Limb (tissue), 2 donors: ENCODE measurements at regions not wholly inside any gene's neighbourhood (a gene's known extent, or its start where the extent isn't known, plus 50 kb on each side); places are given as distances from the start of the nearest gene placed in this dataset.
"Not testable (repeated sequence)": the region's sequence is repeated elsewhere in the genome, so short reads cannot be mapped to it uniquely, and the experiment has no call there.

Source experiments
- DNase-seq, 2 donors: peaks; one replicate each; pipeline ENCODE4 v3.0.0-alpha.2; 2016; ENCODE audit errors: extremely low spot score in 2 of 2

DNA sequence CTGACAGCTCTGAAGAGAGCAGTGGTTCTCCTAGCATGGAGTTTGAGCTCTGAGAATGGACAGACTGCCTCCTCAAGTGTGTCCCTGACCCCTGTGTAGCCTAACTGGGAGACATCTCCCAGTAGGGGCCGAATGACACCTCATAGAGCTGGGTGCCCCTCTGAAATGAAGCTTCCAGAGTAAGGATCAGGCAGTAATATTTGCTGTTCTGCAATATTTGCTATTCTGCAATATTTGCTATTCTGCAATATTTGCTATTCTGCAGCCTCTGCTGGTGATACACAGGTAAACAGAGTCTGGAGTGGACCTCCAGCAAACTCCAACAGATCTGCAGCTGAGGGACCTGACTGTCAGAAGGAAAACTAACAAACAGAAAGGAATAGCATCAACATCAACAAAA is 105.5 kb downstream of the BUD13 start:
- not testable (repeated sequence) for DNase-seq

- not testable (repeated sequence) for DNase-seq
Observed at GRCh38 chr11:116666673-116667249, 106.0 kb downstream of the BUD13 start.

GRCh38 chr11:116665523-116665922 is 107.3 kb downstream of the BUD13 start:
- no peak for DNase-seq

DNA sequence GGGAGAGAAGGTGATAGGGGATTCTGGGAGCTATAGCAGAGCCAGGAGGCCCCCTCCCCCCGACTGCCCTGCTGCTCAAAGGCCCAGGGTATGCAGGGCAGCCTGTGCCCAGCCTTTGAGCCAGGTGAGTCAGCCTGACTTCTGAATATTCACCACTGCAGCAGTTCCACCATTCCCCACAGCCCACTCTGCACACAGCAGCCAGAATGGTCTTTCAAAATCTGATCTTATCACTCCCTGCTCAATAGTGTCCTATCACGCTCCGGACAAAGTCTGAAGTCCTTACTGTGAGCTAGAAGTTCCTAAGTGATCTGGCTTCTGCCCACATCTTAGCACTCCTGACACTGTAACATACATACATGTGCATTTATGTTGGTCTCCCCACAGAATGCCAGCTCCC is 111.7 kb downstream of the BUD13 start:
- no peak for DNase-seq

DNA sequence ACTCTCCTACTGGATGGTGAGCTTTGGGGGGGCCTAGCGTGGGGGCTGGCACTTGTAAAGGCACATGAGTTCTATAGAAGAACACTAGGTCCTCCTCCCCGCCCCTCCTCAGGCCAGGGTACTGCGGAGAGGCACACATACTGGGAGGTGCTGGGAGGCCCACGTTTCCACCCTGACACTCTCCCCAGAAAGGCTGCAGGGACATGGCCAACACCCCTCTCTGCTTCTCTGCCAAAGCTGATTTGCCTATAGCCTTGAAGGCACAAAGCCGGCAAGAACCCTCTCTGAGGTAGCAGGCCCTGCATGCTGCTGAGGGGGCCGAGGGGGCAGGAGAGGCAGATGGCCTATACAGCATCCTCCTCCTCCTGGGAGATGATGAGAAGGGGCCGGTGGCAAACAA is 112.8 kb downstream of the BUD13 start:
- DNase-seq: no peak

DNA sequence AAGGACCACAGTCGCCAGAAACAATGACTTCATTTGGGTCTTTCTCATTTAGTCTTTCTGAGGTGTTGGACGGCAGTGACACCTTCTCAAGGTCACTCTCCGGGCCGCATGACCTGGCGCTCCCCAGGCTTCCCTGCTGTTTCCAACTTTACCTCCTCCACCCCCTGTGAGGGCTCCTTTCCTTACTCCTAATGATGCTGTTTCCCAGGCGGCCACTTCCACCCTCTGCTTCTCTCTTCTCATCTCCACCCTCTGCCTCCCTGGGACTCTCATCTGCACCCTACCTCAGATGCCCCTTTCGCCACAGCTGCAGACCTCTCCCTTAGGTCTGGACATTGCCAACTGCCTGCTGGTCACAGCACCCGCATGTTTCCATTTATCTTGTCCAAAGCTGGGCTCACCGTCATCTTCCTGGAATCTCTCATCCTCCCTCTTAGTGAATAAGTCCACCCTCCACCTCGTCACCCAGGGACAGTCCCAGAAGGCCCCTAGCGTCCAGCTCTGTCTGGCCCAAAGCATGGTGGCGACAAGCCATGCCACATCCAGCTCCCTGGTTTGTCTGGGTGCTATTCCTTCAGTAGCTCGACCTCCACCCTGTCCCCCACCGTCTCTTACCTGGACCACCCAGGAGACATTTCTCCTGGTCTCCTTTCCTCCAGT is 113.8 kb downstream of the BUD13 start:
- no peak for DNase-seq

GRCh38 chr11:116657842-116658825 is 114.7 kb downstream of the BUD13 start:
- DNase-seq: no peak

- DNase-seq: no peak
Observed at GRCh38 chr11:116656011-116656410, 116.8 kb downstream of the BUD13 start.

GRCh38 chr11:116654526-116654925 is 118.3 kb downstream of the BUD13 start:
- DNase-seq: no peak

- DNase-seq: no peak
Observed at GRCh38 chr11:116653206-116653605, 119.6 kb downstream of the BUD13 start.

- DNase-seq: no peak
Observed at GRCh38 chr11:116651737-116652237, 121.0 kb downstream of the BUD13 start.

GRCh38 chr11:116651098-116651736 is 121.6 kb downstream of the BUD13 start:
- DNase-seq: no peak

- DNase-seq: no peak
Observed at GRCh38 chr11:116650052-116650451, 122.7 kb downstream of the BUD13 start.

GRCh38 chr11:116649268-116649667 is 123.5 kb downstream of the BUD13 start:
- no peak for DNase-seq

GRCh38 chr11:116648247-116649174 is 124.3 kb downstream of the BUD13 start:
- no peak for DNase-seq

DNA sequence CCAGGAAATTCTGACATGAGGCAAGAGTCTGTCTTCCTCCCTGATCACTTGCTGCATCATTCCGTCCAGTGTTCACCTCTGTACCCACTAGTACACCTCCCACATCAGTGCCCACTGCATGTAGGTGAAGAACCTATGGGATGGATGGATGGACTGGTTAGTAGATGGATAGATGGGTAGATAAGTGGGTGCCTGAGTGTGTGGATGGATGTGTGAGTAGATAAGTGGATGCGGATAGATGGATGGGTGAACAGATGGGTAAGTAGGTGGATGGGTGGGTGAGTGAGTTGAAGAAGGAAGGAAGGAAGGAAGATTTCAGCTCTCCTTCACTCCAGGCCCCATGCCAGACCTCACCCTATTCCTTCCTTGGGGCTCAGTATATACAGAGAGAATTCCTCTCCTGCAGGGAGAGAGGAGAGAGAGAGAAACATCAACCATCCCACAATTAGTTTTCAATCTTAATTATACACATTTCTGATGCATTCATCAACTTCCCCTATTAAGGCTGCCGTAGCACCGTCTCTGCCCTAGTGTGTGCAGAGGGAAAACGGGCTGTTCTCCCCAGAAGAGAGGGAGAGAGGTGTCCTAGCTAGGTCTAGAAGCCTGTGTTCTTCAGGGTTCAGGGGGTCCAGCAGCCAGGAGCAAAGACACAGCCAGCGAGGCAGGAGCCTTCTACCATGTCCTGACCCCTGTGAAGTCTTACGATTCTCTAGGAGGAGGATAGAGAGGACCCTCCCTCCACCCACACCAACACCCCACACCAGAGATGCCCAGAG is 125.3 kb downstream of the BUD13 start:
- no peak for DNase-seq

GRCh38 chr11:116646191-116646590 is 126.6 kb downstream of the BUD13 start:
- no peak for DNase-seq

- no peak for DNase-seq
Observed at GRCh38 chr11:116644941-116645305, 127.9 kb downstream of the BUD13 start.

DNA sequence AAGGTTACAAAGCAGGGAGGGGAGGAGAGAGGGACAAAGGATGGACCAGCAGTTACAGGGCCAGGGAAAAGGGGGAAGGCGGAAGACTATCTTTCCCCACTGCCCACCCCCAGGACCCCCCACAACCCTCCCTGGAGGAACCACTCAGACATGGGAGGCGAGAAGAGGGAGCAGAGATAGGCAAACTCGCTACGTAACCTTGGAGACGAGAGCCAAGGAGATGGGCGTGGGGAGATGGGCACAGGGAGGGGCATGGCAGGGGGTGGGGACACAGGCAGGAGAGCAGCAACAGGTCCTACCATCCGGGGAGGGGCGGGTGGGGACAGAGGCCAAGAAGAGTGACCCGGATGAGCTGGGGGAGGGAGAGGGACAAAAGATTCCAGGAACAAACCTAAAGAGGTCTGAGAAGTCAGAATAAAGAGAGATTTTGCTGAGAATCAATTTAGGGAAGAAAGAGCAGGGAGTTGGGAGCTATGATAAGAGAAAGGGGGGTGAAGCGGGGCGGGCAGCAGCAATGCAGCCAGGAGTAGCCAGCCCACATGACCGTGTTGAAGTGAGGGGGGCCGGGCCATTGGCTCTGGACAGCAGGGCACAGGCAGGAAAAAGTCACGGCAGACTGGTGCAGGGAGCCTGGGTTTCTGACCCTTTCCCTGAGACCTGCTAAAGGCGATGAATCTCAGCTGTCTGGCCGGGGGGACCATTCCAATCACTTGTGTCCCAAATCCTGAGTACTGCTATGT is 128.4 kb downstream of the BUD13 start:
- DNase-seq: no peak
